ENCODE measurements at regions not wholly inside any gene's neighbourhood (a gene's known extent, or its start where the extent isn't known, plus 50 kb on each side); places are given as distances from the start of the nearest gene placed in this dataset.

DNA sequence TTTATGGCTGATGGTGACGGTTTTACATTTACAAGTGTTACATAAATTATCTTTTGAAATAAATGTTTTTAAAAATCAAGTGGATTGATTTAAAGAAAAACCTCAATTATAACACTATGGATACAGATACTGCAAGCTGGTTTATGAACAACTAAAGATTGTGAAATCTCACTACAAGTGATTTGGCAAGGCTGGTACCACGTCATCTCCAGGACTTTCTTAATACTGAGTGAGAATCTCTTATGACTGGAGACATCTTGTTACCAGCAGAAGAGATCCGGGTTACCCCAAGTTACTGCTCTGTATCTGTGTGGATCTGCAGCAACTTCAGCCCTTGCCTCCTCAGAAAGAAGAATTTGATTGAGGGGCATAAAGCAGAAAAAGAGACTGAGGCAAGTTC is 452.9 kb downstream of the MN1 start:
- Mint-ChIP-seq H3K27ac (no peak overlapping the region), H3K9me3 (peaks cover 5% of the 10 kb centered on the region), H3K4me3 (no peak overlapping the region), H3K4me1 (ENCODE audit: low read depth) (no peaks in the 10 kb centered on the region), H3K27me3 (ENCODE audit: insufficient read depth) (no peaks in the 10 kb centered on the region), H3K36me3 (ENCODE audit: low read depth) (no peaks in the 10 kb centered on the region)
- intact Hi-C loops (cut with micrococcal nuclease) = no loop called here
- DNase-seq (ENCODE audit: low spot score) = no peak

DNA sequence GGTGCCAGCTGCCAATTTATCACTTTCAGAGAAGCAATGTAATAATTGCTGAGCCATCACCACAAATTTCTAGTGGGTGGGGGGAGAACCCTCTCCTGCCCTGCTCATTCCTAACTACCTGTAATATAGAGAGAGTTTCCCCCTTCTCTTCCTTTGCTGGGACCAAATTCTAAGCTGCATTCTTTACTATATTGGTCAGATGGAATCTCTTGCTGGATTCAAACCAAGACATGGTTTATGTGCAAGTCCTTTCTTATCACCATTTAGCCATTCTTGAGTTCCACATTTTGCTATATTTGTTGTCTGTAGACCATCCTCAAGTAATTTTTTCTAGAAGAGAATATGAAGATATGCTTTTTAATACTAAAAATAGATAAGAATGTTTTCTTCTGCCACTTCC is 452.1 kb downstream of the MN1 start:
- Mint-ChIP-seq H3K4me1 (ENCODE audit: low read depth) (no peaks in the 10 kb centered on the region), H3K9me3 (peaks cover 10% of the 10 kb centered on the region), H3K27me3 (ENCODE audit: insufficient read depth) (no peaks in the 10 kb centered on the region), H3K27ac (no peak overlapping the region), H3K36me3 (ENCODE audit: low read depth) (no peaks in the 10 kb centered on the region), H3K4me3 (no peak overlapping the region)
- no peak for DNase-seq (ENCODE audit: low spot score)
- intact Hi-C loops (cut with micrococcal nuclease) = no loop called here

DNA sequence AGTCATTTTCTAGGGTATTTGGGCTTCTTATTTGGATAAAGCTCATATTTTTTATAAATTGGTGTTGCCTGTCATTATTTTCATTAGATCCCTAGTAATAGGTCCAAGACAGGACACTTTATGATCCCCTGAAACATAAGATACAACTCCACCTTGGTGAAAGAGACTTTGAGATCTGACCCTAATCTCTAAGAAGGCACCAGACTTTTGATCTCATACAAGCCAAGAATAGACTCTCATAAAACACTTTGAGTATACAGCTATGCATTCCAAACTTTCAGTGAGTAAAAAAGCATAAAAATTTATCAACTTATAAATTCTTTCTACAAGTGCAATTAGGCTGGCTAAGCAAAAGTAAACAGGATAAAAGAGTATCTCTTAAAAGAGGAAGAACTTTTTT is 451.2 kb downstream of the MN1 start:
- intact Hi-C loops (cut with micrococcal nuclease) = no loop called here
- Mint-ChIP-seq H3K4me1 (ENCODE audit: low read depth) (no peaks in the 10 kb centered on the region), H3K27ac (no peak overlapping the region), H3K36me3 (ENCODE audit: low read depth) (no peaks in the 10 kb centered on the region), H3K9me3 (peaks cover 10% of the 10 kb centered on the region), H3K27me3 (ENCODE audit: insufficient read depth) (no peaks in the 10 kb centered on the region), H3K4me3 (no peak overlapping the region)
- no peak for DNase-seq (ENCODE audit: low spot score)

DNA sequence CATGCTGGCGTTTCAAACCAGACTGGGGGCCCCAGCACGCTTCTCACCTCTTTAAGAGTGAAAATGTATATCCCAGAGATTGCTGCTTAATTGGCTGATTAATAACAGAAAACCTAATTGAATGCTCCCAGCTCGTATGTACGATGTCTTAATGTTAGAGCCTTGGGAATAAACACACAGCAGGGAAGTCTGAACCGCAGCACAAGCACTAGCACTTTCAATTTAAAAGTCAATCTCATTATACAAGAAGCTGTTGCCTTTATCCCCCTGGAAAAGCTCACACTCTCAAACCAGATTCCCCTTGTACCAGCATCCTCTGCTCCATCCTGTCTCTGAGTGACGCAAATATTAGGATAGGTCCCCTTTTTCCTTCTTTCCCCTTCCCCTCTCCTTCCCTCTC is 449.1 kb downstream of the MN1 start:
- H3K4me3 Mint-ChIP-seq = no peak overlapping the region
- no peaks in the 10 kb centered on the region for H3K4me1 Mint-ChIP-seq (ENCODE audit: low read depth)
- DNase-seq (ENCODE audit: low spot score) = no peak
- H3K27ac Mint-ChIP-seq = no peak overlapping the region
- H3K9me3 Mint-ChIP-seq = peaks cover 10% of the 10 kb centered on the region
- intact Hi-C loops (cut with micrococcal nuclease) = no loop called here
- peaks cover 4% of the 10 kb centered on the region for H3K27me3 Mint-ChIP-seq (ENCODE audit: insufficient read depth)
- no peaks in the 10 kb centered on the region for H3K36me3 Mint-ChIP-seq (ENCODE audit: low read depth)

DNA sequence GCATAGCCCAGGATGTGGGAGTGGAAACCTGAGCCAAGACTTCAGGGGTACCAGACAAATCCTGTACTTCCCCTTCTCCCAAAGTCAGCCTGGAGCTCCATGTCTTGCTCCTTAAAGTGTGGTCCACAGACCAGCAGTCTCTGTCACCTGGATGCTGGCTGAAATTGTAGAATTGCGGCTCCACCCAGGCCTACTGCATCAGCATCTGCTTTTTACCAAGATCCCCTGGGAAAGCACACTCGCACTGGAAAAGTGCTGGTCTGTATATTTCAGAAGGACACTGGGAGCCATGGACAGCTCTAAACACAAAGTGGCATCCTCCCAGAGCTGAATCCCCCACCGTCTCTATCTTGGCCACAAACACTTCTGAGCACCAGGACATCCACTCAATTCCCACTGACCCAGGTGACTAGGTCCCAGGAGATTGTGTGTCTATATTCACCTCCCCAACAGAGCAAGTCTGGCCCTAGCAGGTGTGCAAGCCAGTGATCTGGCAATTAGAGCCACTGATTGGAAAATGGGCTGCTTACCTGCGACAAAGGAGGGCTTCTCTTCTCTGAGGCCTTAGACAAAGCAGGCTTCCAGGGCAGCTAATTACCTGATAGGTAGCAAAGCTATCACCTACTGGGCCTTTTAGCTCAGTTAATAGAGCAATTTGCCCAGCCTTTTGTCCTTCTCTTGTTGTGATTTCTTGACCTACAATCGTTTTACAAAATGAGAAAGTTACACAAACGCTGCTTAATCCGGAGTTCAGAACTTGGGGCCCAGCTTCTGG is 443.3 kb downstream of the MN1 start:
- no peaks in the 10 kb centered on the region for H3K4me1 Mint-ChIP-seq (ENCODE audit: low read depth)
- no peak overlapping the region for H3K4me3 Mint-ChIP-seq
- no peak overlapping the region for H3K27ac Mint-ChIP-seq
- H3K36me3 Mint-ChIP-seq (ENCODE audit: low read depth) = no peaks in the 10 kb centered on the region
- H3K9me3 Mint-ChIP-seq = peaks cover 5% of the 10 kb centered on the region
- H3K27me3 Mint-ChIP-seq (ENCODE audit: insufficient read depth) = peaks cover 5% of the 10 kb centered on the region
- DNase-seq (ENCODE audit: low spot score) = no peak
- intact Hi-C loops (cut with micrococcal nuclease) = no loop called here

DNA sequence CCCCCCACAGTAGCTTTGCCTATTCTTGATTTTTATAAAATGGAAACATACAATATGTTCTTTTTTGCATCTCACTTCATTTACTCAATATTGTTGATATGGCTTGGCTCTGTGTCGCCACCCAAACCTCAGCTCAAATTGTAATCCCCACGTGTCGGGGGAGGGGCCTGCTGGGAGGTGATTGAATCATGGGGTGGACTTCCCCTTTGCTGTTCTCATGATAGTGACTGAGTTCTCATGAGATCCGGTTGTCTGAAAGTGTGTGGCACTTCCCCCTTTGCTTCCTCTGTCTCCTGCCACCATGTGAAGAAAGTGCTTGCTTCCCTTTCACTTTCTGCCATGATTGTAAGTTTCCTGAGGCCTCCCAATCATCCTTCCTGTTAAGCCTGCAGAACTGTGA is 431.3 kb downstream of the MN1 start:
- H3K36me3 Mint-ChIP-seq (ENCODE audit: low read depth) = no peaks in the 10 kb centered on the region
- H3K4me3 Mint-ChIP-seq = no peak overlapping the region
- peaks cover 4% of the 10 kb centered on the region for H3K9me3 Mint-ChIP-seq
- no peak overlapping the region for H3K27ac Mint-ChIP-seq
- intact Hi-C loops (cut with micrococcal nuclease) = no loop called here
- no peaks in the 10 kb centered on the region for H3K4me1 Mint-ChIP-seq (ENCODE audit: low read depth)
- H3K27me3 Mint-ChIP-seq (ENCODE audit: insufficient read depth) = peaks cover 7% of the 10 kb centered on the region
- no peak for DNase-seq (ENCODE audit: low spot score)

DNA sequence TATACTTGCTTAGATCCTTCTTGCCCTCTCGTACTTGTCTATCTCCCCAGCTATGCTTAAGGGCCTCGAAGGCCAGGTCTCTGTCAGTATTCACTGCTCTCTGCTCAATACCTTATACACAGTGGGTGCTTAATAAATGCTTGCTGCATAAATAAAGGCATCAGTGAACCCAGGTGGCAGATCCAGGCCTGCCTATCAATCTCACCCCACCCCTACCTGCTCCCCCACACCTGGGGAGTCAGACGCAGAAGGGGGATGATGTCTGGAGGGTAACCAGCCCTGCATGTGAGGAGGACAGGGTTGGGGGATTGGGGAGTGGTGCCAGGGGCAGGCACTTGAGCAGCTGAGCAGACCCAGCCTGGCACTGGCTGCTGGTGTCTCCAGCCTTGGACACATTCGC is 430.6 kb downstream of the MN1 start:
- peaks cover 4% of the 10 kb centered on the region for H3K9me3 Mint-ChIP-seq
- intact Hi-C loops (cut with micrococcal nuclease) = no loop called here
- no peaks in the 10 kb centered on the region for H3K4me1 Mint-ChIP-seq (ENCODE audit: low read depth)
- H3K27ac Mint-ChIP-seq = no peak overlapping the region
- no peak for DNase-seq (ENCODE audit: low spot score)
- H3K4me3 Mint-ChIP-seq = no peak overlapping the region
- H3K36me3 Mint-ChIP-seq (ENCODE audit: low read depth) = no peaks in the 10 kb centered on the region
- H3K27me3 Mint-ChIP-seq (ENCODE audit: insufficient read depth) = peaks cover 7% of the 10 kb centered on the region

DNA sequence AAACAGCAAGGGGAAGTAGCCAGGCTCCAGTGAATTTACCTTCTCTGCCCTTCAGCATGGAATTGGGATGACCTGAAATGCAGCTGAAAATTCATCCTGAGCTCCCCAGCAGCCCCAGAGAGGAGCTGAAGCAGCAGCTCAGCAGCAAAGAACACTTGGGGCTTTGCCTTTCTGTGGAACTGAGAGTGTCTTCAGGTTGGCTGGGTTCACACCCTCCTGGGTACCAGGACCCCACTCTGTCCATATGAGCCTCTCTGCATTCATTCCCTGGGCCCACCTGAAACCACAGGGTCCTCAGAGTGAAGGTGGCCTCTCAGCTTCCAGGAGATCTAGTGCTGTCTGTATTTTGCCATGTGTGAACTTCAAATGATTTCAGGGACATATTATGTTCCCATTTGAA is 429.2 kb downstream of the MN1 start:
- Mint-ChIP-seq H3K4me3 (no peak overlapping the region), H3K27ac (no peak overlapping the region), H3K4me1 (ENCODE audit: low read depth) (no peaks in the 10 kb centered on the region), H3K27me3 (ENCODE audit: insufficient read depth) (peaks cover 5% of the 10 kb centered on the region), H3K36me3 (ENCODE audit: low read depth) (no peaks in the 10 kb centered on the region), H3K9me3 (peaks cover 4% of the 10 kb centered on the region)
- intact Hi-C loops (cut with micrococcal nuclease) = no loop called here
- no peak for DNase-seq (ENCODE audit: low spot score)

DNA sequence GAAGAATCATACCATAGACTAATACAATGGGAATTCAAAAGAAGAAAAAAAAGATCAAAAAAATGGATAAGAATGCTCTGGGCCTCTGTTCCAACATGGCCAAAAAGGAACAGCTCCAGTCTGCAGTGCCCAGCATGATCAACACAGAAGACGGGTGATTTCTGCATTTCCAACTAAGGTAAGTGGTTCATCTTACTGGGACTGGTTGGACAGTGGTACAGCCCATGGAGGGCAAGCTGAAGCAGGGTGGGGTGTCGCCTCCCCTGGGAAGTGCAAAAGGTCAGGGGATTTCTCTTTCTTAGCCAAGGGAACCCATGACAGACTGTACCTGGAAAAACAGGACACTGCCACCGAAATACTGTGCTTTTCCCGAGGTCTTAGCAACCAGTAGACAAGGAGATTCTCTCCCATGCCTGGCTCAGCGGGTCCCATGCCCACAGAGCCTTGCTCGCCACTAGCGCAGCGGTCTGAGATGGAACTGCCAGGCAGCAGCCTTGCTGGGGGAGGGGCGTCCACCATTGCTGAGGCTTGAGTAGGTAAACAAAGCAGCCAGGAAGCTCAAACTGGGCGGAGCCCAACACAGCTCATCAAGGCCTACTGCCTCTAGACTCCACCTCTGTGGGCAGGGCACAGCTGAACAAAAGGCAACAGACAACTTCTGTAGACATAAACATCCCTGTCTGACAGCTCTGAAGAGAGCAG is 428.4 kb downstream of the MN1 start:
- no peak overlapping the region for H3K4me3 Mint-ChIP-seq
- peaks cover 4% of the 10 kb centered on the region for H3K9me3 Mint-ChIP-seq
- H3K27me3 Mint-ChIP-seq (ENCODE audit: insufficient read depth) = peaks cover 4% of the 10 kb centered on the region
- no peak for DNase-seq (ENCODE audit: low spot score)
- no peaks in the 10 kb centered on the region for H3K36me3 Mint-ChIP-seq (ENCODE audit: low read depth)
- H3K27ac Mint-ChIP-seq = no peak overlapping the region
- intact Hi-C loops (cut with micrococcal nuclease) = no loop called here
- no peaks in the 10 kb centered on the region for H3K4me1 Mint-ChIP-seq (ENCODE audit: low read depth)

DNA sequence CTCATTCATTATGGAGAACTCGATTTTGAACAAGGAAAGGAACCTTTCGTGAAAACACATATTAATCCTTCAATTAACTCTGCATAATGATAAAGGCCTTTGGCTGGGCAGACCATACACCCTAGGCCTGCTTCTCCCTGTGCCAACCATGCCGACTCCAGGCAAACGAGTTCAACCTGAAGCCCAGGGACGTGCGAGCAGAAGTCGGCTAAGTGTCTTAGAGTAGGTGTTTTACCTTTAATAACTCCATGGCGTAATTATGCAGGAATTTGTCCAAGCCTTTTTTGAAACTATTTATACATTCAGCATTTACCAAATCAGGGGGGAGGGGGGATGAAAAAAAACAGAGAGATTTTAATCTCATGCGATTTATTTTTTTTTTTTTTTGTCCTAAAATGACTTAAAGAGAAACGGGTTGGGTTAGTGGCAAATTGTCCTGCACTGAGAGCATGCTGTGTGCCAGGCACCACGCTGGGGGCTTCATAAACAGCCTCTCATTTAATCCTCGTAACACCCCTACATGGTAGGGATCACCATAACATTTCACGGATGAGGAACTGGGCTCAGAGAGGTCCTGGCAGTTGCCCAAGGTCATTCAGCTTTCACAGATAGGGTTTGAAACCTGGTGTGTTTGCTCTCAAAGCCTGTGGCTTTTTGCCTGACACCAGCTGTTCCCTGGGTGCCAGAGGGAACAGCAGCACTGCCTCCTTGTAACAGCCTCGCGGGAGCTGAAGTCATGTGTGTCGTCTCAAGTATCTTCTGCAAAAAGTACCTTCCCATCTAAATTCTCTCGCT is 423.9 kb downstream of the MN1 start:
- H3K27me3 Mint-ChIP-seq (ENCODE audit: insufficient read depth) = no peaks in the 10 kb centered on the region

DNA sequence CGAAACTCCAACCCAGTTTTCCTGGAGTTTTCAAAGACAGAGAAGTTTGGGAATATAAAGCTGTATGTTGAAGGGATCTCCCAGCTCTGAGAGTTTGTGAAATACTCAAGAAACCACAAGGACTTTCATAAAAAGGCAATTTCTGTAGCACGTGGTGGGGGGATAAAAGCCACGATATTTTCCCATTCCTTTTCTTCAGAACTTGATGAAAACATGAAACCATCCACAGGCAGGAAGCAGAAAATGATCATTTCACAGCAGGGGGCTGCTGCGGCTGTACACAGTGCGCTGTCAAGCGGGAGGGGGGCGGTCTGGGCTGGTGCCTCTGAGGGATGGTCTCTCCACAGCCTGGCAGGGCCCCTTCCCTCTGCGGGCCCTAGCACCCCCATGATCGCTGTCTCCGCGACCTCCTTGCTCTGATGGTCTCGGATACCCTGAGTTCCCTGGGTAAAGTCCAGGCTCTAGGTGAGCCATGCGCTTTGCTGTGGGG is 423.2 kb downstream of the MN1 start:
- H3K9me3 Mint-ChIP-seq = no peaks in the 10 kb centered on the region
- H3K4me1 Mint-ChIP-seq (ENCODE audit: low read depth) = no peaks in the 10 kb centered on the region
- intact Hi-C loops (cut with micrococcal nuclease) = no loop called here

More for the DNA sequence above, 423.9 kb downstream of the MN1 start:
- H3K36me3 Mint-ChIP-seq (ENCODE audit: low read depth) = no peaks in the 10 kb centered on the region
- no peaks in the 10 kb centered on the region for H3K4me1 Mint-ChIP-seq (ENCODE audit: low read depth)
- no peak for DNase-seq (ENCODE audit: low spot score)
- no peak overlapping the region for H3K27ac Mint-ChIP-seq
- no peaks in the 10 kb centered on the region for H3K9me3 Mint-ChIP-seq
- no peak overlapping the region for H3K4me3 Mint-ChIP-seq
- intact Hi-C loops (cut with micrococcal nuclease) = no loop called here

DNA sequence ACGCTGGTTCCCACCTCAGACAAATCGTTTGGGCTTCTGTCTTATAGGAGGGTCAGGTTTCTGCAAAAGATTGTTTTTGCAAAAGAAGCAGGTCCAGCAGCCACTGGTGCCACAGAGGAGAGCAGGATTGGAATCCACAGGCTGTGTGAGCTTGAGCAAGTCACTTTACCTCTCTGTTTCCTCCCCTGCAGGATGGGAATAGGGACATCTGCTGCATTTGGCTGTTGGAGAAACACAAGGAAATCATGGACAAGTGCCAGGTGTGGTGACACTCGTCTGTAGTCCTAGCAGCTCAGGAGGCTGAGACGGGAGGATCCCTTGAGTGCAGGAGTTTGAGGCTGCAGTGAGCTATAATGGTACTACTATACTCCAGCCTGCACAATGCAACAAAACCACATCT is 422.6 kb downstream of the MN1 start:
- Mint-ChIP-seq H3K4me3 (no peak overlapping the region), H3K4me1 (ENCODE audit: low read depth) (no peaks in the 10 kb centered on the region), H3K9me3 (no peaks in the 10 kb centered on the region), H3K27me3 (ENCODE audit: insufficient read depth) (no peaks in the 10 kb centered on the region), H3K36me3 (ENCODE audit: low read depth) (no peaks in the 10 kb centered on the region), H3K27ac (no peak overlapping the region)
- intact Hi-C loops (cut with micrococcal nuclease) = no loop called here
- DNase-seq (ENCODE audit: low spot score) = no peak

More for the DNA sequence above, 423.2 kb downstream of the MN1 start:
- no peak for DNase-seq (ENCODE audit: low spot score)
- H3K36me3 Mint-ChIP-seq (ENCODE audit: low read depth) = no peaks in the 10 kb centered on the region
- H3K27me3 Mint-ChIP-seq (ENCODE audit: insufficient read depth) = no peaks in the 10 kb centered on the region
- H3K4me3 Mint-ChIP-seq = no peak overlapping the region
- no peak overlapping the region for H3K27ac Mint-ChIP-seq

DNA sequence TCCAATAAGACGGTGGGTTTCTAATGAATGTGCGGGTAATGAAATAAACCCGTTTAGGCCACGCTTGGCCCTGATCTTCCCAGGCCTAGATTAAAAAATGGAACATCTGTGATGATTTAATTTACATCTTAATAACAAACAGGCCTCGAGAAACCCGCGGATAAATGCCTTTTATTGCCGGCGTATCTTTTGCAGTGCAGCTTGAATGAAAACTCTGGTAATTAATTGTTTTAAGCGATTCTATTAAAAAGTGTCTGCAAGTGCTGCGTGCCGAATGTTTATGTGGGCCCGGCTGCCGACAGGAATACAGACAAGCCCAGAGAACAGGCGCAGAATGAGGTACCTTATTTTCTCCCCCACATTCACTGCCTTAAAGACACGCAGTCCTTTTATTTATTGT is 420.7 kb downstream of the MN1 start:
- no peak for DNase-seq (ENCODE audit: low spot score)
- H3K27ac Mint-ChIP-seq = no peak overlapping the region
- intact Hi-C loops (cut with micrococcal nuclease) = no loop called here
- H3K36me3 Mint-ChIP-seq (ENCODE audit: low read depth) = no peaks in the 10 kb centered on the region
- no peak overlapping the region for H3K4me3 Mint-ChIP-seq
- no peaks in the 10 kb centered on the region for H3K27me3 Mint-ChIP-seq (ENCODE audit: insufficient read depth)
- H3K4me1 Mint-ChIP-seq (ENCODE audit: low read depth) = no peaks in the 10 kb centered on the region
- H3K9me3 Mint-ChIP-seq = no peaks in the 10 kb centered on the region
